ENCODE measurements at regions not wholly inside any gene's neighbourhood (a gene's known extent, or its start where the extent isn't known, plus 50 kb on each side); places are given as distances from the start of the nearest gene placed in this dataset.

GRCh38 chr5:166507810-166508425 is 1783.5 kb upstream of the WWC1 start:
- H3K36me3 ChIP-seq (ENCODE audit: control insufficient read depth, insufficient read depth, low read length) = no peaks in the 10 kb centered on the region
- DNase-seq (ENCODE audit: extremely low read depth, insufficient read length) = no peak
- TF ChIP-seq, protein P1, sequence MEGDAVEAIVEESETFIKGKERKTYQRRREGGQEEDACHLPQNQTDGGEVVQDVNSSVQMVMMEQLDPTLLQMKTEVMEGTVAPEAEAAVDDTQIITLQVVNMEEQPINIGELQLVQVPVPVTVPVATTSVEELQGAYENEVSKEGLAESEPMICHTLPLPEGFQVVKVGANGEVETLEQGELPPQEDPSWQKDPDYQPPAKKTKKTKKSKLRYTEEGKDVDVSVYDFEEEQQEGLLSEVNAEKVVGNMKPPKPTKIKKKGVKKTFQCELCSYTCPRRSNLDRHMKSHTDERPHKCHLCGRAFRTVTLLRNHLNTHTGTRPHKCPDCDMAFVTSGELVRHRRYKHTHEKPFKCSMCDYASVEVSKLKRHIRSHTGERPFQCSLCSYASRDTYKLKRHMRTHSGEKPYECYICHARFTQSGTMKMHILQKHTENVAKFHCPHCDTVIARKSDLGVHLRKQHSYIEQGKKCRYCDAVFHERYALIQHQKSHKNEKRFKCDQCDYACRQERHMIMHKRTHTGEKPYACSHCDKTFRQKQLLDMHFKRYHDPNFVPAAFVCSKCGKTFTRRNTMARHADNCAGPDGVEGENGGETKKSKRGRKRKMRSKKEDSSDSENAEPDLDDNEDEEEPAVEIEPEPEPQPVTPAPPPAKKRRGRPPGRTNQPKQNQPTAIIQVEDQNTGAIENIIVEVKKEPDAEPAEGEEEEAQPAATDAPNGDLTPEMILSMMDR (IDR thresholded peaks at IDR 0.05; ENCODE audit: insufficient read depth, low read length, poor library complexity, severe bottlenecking) = no peak
- H3K4me3 ChIP-seq (replicated peaks; ENCODE audit: low read depth, low read length) = no peak overlapping the region
- H3K27me3 ChIP-seq (replicated peaks; ENCODE audit: control insufficient read depth, insufficient read depth, low read length) = no peaks in the 10 kb centered on the region

DNA sequence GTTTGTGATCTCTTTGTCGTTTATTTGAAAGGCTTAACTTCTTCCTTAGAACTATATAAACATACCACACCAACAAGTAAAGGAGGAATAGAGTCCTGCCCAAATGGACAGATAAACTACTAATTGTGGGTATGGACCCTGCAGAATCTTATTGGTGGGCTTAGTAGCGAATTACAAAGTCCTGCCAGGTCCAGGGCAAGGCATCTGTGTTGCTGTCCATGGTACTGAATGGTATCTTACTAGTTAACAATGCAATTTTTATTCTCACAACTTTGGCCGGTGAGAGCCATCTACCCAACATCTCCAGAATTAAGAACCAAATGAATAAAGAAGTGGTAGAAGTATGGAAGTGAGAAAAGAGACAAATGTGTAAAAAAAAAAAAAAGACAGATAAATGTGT is 1782.4 kb upstream of the WWC1 start:
- Histone ChIP-seq H3K36me3 (ENCODE audit: control insufficient read depth, insufficient read depth, low read length) (no peaks in the 10 kb centered on the region), H3K4me3 (replicated peaks; ENCODE audit: low read depth, low read length) (no peak overlapping the region), H3K27me3 (replicated peaks; ENCODE audit: control insufficient read depth, insufficient read depth, low read length) (no peaks in the 10 kb centered on the region)
- DNase-seq (ENCODE audit: extremely low read depth, insufficient read length) = no peak
- TF ChIP-seq, protein P1 (IDR thresholded peaks at IDR 0.05; ENCODE audit: insufficient read depth, low read length, poor library complexity, severe bottlenecking) = no peak

DNA sequence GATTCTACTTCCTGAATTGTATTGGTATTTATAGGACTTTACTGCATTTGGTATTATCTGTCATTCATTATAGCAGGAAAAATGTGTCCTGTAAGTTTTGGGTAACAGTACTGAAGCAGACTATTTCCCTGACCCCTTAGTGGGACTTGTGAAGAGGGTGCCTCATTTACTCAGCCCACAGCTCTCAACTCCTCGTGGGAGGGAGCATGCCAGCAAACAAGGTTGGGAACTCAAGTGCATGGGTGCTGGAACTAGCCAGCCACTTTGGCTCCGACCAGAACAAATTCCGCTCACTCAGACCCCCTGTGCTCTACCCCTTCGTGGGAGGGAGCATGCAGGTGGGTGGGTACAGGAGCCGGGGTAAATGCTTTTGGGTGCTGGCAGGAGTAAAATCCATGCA is 1773.5 kb upstream of the WWC1 start:
- Histone ChIP-seq H3K4me3 (replicated peaks; ENCODE audit: low read depth, low read length) (no peak overlapping the region), H3K36me3 (ENCODE audit: control insufficient read depth, insufficient read depth, low read length) (no peaks in the 10 kb centered on the region)
- DNase-seq (ENCODE audit: extremely low read depth, insufficient read length) = no peak

DNA sequence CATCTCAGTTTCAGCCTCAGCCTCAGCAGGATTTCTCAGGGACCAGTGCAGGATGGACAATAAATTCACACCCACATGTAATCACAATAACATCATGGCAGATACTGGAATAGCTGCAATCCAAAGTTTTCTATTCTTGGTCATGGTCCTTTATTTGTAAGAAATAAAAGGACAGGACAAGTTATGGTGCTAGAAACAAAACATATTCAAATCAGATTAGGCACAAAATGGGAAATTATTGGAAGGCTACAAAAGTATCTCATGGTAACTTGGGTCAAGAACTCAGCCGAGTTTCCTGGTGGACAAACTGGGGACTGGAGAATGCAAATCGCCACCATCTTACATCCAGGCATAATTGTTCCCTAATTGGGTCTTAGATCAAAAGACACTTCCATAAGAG is 1768.2 kb upstream of the WWC1 start:
- TF ChIP-seq, protein P1 (IDR thresholded peaks at IDR 0.05; ENCODE audit: insufficient read depth, low read length, poor library complexity, severe bottlenecking) = no peak
- Histone ChIP-seq H3K27me3 (replicated peaks; ENCODE audit: control insufficient read depth, insufficient read depth, low read length) (no peaks in the 10 kb centered on the region), H3K36me3 (ENCODE audit: control insufficient read depth, insufficient read depth, low read length) (no peaks in the 10 kb centered on the region), H3K4me3 (replicated peaks; ENCODE audit: low read depth, low read length) (no peak overlapping the region)
- no peak for DNase-seq (ENCODE audit: extremely low read depth, insufficient read length)

More for the DNA sequence above, 1773.5 kb upstream of the WWC1 start:
- TF ChIP-seq, protein P1 (IDR thresholded peaks at IDR 0.05; ENCODE audit: insufficient read depth, low read length, poor library complexity, severe bottlenecking) = no peak
- no peaks in the 10 kb centered on the region for H3K27me3 ChIP-seq (replicated peaks; ENCODE audit: control insufficient read depth, insufficient read depth, low read length)

DNA sequence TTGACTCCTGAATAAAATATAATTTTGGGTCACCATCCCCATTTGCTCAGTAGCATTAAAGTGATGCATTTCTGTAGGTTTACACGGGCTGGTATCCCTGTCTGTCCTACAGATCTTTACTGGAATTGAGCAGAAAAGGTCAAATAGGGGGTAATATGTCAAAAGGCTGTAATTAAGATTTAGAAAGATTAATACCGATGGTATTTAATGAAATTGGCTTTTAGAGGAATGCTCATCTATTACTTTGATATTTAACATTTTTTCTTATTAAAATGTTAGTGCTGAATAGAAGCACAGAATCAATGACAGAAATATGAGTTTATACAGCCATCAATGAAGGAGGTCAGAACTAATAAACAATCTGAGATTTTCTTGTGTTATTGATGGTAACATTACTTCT is 1762.2 kb upstream of the WWC1 start:
- DNase-seq (ENCODE audit: extremely low read depth, insufficient read length) = no peak
- Histone ChIP-seq H3K27me3 (replicated peaks; ENCODE audit: control insufficient read depth, insufficient read depth, low read length) (no peaks in the 10 kb centered on the region), H3K36me3 (ENCODE audit: control insufficient read depth, insufficient read depth, low read length) (no peaks in the 10 kb centered on the region), H3K4me3 (replicated peaks; ENCODE audit: low read depth, low read length) (no peak overlapping the region)
- TF ChIP-seq, protein P1 (IDR thresholded peaks at IDR 0.05; ENCODE audit: insufficient read depth, low read length, poor library complexity, severe bottlenecking) = no peak
